Endothelial cell of hepatic sinusoid (primary cell): ENCODE measurements at regions not wholly inside any gene's neighbourhood (a gene's known extent, or its start where the extent isn't known, plus 50 kb on each side); places are given as distances from the start of the nearest gene placed in this dataset.

Source experiments
- in situ Hi-C: cut with HindIII; loops from 2 replicates; pipeline ENCODE4 v1.10.0; 2017; ENCODE audit warnings: low sequenced_read_pairs

DNA sequence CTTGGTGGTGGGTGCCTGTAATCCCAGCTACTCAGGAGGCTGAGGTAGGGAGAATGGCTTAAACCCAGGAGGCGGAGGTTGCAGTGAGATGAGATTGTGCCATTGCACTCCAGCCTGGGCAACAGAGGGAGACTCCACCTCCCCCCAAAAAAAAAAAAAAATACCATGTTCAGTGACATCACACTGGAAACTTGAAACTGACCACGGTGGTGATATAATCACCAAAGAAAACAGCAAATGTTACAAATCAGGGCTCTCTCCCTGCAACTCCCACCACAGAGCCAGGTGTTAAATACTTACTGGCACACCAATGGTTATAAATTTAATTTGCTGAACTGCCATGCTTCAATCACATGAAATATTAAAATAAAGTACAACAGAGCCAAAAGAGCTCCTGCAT, 81.4 kb downstream of the ZNF608 start:
- in situ Hi-C loops = no loop called here

DNA sequence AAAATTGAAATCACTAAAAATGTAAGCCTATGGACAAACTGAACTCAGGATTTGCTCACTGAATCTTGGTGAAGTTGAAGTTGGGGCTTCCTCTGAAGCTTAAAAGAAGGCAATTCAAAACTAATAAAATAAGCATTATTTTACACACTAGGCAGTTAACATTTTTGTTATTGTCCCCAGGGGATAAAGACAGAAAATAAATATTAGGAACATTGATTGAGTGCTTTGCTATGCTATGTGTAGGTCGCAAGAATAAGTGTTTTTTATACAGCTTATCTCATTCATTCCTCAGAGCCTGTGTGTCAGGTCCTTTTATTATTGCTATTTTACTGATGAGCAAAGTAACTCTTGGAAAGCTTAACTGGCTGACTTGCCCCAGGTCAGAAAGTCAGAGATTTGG, 82.2 kb downstream of the ZNF608 start:
- in situ Hi-C loops = no loop called here

DNA sequence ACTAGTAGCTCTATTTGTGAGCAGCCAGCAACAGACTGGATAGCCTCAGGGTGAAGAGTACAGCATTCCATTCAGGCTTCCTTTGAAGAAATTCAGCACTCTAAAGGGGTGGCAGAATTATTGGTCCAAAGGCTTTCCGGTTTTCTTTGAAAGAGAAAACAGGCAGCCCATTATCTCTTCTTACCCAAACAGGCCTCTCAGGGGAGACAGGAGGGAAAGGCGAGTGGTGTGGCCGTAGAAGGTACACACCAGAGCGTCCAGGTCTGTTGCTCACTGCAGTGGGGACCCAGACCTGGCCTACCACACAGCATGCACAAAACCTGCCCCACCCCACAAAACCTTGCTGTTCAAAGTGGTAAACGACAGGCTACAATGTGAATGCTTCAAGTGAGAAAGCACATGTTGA, 83.3 kb downstream of the ZNF608 start:
- in situ Hi-C loops = no loop called here

DNA sequence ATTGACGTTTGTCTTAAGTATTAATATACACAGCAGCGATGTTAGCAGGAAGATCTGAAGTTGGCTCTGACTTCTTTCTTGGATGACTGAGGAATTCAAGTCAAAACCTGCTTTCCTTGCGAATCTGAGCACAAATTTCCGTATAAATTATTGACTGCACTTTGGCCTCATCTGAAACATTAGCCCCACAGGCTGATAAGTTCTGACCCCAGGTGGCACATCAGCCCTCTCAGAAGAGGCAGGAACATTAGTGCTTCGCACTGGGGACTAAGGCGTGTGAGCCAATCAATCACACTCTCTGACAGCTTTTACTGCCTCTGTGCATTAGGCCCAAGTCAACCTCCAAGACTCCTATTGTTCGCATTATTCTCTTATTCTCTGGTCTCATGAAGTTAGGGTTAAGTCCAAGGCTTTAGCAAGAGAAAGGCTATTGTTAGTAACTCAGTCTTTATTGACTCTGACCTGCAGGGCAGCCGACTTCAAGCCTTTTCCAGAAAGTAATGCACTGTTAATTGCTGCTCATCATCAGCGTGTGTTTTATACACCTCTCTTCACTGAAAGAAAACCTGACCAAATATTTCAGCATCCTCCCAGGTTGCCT, 84.2 kb downstream of the ZNF608 start:
- in situ Hi-C loops = no loop called here

DNA sequence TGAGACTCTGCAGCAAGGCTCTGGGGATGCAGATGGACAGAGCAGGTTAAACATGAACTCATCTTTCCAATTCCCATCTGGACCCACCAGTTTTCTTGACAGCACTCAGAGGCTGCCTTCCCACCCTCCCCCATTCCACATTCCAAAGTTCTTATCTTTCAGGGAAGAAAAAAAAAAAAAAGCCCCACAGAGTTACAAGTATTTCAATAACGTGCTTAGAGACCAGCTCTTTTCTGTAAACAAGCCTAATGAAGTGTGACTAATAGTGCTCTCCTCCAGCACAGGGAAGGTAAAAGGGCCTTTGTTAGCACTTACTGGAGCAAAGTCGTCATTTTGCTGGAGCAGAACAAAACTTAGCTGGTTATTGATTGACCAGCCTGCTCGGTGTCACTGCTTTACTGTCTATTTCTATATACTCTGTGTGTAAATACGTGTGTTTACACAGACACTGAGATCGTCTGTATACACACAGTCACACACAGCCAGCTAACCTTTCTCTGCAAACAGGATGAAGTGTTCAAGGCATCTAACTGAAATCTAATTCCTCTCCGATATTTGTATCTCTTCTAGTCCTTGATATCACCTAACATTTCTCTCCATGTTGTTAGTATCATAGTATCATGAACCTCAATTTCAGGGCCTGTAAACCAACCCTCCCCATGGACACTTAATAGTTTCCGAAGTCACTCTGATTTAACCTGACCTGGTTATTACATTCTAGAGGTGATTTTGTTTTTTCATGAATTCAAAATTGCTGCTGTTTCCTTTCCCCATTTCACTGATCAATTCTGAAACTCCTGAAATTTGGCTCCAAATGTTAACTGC, 84.9 kb downstream of the ZNF608 start:
- in situ Hi-C loops = no loop called here

DNA sequence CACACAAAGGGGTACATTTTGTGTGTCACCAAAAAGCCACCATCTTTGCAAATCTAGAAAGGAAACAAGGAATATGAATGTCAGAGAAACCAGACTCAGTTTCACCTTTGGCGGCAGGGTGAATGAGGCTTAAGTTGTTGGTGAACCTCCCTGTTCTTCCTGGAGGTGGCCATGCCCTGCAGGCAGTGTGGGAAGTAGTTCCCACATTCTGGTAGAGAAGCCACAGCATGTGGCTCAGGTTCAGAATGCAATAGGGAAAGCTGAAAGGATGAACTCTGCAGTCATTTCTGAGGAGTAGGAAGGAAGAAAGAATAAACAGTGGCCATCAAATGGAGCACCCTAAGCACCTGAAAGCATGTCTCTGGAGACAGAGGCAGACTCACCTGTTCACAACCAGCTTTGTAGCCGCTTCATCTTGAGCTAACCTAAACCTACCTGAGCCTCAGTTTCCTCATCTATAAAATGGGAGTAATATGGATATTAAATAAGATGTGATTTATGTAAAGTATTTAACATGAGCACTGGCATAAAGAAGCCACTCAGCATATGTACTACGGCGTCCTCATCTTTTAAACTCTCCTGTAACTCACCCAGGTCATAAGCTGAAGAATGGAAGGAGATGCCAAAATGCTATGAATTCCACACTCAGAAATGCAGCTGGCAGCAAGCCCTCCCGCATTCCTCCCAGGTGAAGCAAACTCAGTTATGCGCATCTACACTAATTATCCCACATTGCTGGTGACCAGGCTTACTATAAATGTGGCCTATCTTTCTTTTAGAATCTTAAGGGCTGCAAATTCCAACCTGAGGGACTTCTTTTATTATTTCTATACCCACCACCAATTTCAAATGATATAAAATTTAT, 86.0 kb downstream of the ZNF608 start:
- in situ Hi-C loops = no loop called here

DNA sequence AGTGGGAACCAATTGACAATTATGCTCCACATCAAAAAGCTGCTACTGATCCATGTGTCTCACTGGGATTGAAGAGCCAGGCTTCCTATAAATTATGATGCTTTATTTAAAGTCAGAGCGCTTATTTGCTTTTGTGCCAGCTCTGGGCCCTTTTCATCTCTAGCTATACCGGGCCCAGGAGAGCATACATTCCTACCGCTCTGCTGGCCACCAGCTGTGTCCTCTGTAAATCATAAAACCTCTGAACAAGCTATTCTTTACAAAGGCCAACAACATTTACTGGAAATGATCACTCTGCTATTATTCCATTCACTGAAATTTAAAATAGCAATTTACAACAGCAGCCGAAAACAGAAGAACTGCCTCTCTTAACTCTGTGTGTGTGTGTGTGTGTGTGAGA, 86.6 kb downstream of the ZNF608 start:
- in situ Hi-C loops = no loop called here

DNA sequence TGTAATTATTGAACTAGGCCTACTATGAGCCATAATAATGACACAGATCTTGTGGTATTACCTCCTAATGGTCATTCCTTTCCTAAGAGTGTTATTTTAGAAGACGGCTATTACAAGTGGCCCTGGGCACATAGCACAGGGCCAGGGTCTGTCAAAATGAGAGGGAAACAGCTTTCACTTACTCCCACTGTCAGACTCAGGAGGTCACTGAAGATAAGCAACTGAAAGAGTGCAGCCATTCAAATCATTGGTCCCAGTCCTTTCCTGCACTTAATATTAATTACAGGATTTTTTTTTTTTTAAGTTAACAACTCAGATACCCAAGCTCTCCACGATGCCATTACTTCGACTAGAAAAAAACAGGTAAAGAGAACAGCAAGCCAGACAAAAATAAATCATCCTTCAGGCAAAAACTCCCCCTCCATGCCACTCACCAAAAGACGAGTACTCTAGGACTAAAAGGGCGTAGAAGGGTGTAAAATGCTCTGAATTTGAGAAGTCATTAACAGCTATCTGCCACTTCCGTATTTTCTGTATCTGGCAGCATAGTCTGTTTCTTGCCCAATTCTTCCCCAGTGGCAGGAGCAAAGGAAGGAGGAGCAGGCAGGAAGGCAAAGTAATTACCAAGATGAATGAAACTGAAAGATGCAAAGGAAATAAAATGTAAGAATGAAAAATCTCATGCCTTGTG, 87.4 kb downstream of the ZNF608 start:
- in situ Hi-C loops = no loop called here

DNA sequence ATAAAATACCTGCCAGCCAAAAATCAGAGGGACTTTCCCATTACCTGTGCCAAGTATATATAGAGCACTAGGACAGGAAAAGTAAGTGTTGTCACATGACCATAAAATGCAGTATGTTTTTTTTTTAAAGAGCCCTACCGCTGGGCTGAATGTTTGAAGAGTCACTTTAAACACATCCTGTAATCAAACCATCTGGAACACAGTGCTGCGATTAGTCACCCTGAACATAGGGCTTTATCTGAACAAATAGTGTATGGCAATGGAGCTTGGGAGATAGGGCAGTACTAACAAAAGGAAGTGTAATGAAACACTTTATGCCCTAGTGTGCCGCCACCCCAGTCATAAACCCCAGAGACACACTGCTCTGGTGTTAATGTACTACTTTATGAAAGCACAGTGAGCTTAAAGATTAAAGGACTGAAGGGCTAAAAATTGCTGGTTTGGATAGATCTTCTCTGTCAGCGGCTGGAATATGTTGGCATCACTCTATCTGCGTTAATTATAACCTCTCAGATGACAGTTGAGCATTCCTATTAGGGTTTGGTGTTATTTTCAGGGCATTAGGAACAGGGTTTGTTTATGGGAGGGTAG, 90.4 kb downstream of the ZNF608 start:
- in situ Hi-C loops = no loop called here

DNA sequence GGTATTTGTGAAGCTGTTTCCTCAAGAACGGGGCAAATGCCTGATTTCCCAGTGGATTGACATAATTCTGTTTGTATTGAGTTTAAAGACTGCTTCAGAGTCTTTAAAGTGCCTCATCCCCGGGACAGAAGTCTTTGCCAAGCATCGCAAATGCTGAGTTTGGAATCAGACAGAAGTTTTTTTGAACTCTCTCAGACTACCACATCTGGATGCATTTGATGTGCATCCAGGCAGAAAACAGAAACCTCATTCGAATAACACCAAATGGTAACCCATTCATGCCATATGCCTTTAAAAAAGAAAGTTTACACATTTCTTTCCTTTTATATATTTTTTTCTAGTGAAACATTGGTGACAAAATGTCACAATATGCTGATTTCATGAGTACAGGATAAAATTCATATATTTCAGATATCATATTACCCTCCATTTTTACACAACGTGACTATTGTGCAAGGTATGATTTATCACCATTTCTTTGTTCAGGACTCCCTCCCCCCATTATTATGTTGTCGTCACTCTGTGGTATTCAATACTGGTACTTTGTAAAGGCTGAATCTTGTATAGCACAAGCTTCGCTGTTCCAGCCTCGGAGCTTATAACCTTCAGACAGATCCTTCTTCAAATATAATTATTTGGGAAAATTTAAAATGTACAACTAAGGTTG, 91.1 kb downstream of the ZNF608 start:
- in situ Hi-C loops = no loop called here

DNA sequence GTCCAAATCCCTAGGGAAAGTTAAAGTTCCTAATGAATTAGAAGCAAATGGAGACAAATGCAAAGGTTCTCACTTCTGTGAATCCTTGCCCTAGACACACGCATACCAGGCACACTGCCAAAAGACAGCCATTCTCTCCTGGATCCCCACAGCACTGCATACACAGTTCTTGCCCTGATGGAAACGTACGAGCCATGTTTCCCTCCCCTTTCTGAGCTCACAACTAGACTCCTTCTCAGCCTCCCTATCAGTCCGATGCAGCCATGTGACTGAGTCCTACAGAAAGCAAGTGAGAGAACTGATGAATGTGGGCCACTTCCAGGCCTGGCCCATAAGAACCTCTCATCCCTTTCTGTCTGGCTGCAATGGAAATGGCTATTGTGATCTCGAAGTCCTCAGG, 92.0 kb downstream of the ZNF608 start:
- in situ Hi-C loops = no loop called here

DNA sequence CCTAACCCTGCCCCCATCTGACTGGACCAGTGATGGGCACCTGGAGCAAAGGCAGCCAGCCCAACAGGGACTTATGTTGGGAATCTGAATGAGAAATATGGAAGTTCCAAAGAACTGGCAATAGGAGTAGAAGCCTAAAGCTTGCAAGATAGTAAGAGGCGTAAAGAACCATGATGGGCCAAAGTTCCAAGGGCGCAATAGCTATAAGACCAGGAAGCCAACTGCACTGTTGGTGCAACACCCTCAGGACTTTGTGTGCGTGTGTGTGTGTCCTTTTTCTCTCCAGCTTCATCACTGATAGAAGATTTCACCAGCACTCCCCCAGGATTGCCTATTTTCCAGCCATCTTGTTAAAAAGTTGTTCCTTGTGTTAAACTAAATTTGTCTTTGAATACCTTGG, 92.8 kb downstream of the ZNF608 start:
- in situ Hi-C loops = no loop called here

DNA sequence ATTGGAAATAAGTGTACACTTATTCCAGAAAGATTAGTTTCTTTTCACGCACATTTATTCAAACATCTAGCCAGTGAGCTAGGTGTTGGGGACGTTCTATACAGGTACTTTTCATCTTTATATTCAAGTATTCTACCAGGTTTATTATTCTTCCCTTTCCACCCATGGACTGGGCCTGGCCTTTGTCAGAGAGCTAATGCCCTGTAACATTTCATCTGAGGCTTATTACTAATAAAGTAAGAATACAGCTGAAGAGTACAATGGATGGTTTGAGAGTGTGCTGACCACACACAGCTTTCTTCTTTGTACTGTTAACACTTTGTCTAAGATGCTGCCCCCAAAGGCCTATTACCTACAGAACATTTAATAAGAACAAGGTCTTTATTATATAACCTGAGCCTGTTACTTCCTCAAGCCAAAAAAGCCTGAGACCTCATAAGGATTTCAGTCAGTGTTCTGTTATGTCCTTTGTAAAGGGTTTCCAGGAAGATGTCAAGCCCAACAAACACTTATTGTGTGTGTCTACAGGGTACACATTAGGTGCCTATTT, 93.5 kb downstream of the ZNF608 start:
- in situ Hi-C loops = no loop called here

DNA sequence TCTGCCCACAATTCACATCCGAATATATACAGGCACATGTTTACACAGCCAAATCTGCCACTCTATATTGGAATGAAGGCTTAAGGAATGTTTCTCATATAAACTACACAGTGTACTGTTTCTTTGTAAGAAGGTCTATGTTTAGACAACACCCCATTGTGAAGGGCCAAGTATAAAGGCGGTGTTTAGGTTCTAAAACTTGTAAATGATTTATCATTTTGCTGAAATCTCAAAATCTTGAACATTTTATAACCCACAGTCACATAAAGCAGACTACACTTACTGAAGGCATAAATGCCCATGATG, 94.0 kb downstream of the ZNF608 start:
- in situ Hi-C loops = no loop called here

DNA sequence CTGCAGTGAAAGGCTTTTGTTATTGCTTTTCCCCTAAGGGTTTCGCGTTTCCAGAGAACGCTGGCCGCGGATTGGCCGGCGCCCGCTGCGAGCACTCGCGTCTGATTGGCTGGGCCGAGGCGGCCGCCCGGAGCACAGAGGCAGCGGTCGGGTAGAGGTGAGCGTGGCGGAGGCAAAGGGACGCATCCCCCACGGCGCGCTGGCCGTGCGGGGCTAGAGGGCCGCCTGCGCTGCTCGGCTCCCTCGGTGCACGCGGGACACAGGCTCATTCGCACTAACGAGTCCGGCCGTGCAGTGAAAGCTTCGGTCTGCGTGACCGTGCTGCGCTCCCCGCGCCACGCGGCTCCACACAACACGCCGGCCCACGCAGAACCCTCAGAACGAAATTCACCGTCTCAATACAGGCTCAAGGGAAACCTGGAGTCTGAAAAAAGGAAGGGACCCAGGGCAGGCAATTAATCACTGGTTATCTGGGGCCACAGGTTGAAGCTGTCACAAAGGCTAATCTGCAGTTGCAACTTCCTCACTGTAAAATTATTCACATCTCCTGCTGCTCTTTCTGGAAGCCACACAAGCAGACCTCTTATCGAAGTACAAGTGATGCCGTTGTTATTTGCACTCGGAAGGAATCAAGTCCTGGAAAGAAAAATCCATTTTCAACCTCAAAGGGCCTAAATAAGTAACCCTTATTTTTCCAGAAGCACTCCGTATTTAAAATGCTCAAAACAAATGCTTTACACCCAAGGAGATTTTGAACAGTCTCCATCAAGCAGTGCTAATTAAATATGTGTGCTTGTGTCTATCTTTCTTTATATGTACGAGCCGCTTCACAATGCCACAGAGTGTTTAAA, 94.6 kb downstream of the ZNF608 start:
- in situ Hi-C loops = no loop called here

DNA sequence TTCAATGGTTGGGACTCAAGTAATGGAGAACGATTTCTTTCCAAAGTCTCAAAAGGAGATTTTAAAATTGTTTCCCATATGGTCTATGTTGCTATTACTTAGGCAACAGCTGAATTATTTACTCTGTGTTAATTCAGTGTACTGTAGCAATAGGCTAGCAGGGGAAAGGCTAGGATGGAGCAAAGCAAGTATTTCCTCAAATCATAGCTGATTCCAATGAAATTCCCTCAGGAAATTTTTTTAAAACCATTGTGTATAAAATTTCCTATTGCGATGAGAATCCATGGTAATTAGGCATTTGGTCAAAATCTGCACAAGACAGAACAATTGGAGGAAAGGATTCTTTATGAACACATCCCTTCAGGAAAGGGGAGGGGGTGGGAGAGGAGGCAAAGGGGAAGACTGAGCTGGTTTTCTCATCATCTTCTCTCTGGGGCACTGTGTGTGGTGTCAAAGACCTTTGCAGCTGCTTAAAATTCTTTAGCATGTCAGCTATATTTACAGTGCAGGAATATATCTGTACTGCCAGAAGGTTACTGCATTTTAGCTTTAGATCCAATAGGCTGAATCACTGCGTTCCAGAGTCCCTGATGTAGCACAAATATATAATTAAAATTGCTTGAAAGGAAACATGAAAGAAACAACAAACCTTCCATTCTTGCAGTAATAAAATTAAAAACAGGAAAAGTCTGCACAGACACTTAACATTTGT, 95.3 kb downstream of the ZNF608 start:
- in situ Hi-C loops = no loop called here

DNA sequence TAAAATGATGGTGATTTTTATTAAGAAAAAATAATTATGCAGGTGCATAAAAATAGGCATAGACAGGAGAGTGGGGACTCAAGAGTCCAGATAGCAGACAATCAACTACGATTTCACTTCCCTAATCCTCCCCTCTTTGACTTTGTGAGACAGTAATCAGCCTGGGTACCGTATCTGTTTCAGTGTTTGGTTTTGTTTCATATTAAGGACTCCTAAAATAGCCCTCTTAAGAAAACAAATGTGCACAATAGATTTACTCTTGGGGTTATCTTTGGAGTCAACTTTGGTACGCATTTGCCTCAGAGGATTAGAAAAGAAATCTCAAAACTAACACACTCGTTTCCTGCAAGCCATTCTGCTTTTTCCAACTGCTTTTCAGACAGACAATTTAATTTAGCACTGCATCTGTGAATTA, 96.3 kb downstream of the ZNF608 start:
- in situ Hi-C loops = no loop called here

DNA sequence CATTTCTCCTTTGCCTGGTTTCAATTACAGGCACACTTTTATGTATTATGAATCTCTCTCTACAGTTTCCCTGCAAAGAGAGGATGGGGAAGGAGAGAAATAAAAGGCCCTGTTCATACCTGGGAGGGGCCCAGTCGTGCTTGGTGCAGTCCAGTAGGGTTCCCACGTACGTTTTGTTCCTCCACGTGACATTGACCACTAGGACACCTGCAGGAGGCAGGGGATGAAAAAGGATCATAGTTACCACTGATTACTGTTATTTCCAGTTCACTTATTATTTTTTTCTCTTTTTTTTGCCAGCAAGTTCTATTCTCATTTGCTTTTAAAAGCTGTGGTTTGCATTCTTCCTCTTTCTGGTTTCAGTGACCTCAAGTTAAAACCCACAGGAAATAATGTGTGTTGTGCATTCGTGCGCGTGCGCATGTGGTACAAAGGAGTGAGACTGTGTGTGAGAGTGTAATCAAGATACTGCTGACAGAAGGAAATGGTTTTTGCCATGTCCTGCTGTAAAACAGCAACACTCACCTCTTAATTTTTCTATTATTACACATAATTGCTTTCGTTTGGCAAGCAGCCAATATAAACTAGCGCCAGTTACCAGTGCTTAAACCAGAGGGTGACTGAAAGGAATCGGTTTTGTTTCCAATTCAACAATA, 96.8 kb downstream of the ZNF608 start:
- in situ Hi-C loops = no loop called here
